NCI-H748 (cell line): ENCODE measurements at regions not wholly inside any gene's neighbourhood (a gene's known extent, or its start where the extent isn't known, plus 50 kb on each side); places are given as distances from the start of the nearest gene placed in this dataset.
"Not testable (repeated sequence)": the region's sequence is repeated elsewhere in the genome, so short reads cannot be mapped to it uniquely, and the experiment has no call there.

ENCODE experiments used
- DNase-seq: peaks from one replicate; lab custom pipeline; 2025; ENCODE audit not compliant: unreplicated experiment; lab: John Stamatoyannopoulos, UW

DNA sequence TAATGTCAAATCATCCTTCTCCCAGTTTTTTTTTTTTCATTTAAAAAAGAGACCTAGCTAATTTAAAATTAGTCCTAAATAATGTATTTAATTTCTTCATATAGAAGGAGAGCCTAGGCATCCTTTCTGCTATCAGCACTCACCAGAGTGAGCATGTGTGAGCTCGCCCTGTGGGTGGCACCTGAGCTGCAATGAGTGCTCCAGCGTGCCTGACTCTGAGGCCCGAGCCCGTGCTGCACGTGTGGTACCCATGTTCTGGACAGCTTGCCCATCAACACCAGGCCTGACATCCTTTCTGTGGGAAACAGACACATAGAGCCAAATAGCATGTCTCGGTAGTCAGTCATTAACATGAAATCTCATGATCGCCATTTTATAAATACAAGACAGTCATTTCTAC, 381.4 kb downstream of the DTWD2 start:
- DNase-seq, result no peak

GRCh38 chr5:118605761-118606160, 382.6 kb downstream of the DTWD2 start:
- DNase-seq, result no peak

GRCh38 chr5:118604106-118604505, 384.2 kb downstream of the DTWD2 start:
- no peak for DNase-seq

DNA sequence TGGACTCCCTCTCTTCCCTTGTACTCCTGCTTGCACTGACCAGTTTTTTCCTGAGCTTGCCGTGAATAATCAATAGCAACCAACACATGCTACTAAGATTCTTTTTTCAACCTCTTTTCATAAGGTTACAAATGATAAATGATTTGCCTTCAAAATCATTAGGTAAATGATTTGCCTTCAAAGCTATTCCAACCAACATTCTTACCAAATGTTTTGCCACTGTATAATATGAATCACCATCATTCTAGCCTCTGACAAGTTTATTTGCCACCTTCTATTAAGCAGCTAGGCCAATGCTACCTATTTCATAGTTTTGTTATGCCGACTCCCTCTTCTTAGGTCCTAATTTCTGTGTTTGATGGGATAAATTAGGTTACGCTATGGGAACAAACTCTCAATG, 385.1 kb downstream of the DTWD2 start:
- no peak for DNase-seq

GRCh38 chr5:118598311-118598710, 390.0 kb downstream of the DTWD2 start:
- no peak for DNase-seq

GRCh38 chr5:118597543-118597942, 390.8 kb downstream of the DTWD2 start:
- DNase-seq, result peak; percentile 4

DNA sequence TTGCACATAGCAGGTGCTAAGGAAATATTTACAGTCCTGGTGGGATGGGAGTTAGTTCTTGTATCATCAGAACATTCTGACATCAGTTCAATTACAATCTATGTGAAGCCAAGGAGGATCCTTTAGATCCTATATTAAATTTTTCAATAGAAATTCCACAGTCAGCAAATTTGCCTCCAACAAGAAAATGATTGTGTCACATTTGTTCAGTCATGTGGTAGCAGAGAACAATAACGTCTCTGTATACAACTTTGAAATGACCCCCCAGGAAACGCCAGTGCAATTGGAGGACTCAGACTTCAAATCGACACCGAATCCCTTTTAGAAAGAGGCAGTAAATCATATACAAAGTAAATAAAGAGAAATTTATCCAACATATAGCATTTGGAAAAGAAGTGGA, 392.1 kb downstream of the DTWD2 start:
- DNase-seq, result no peak

- DNase-seq, result no peak
These were observed 395.4 kb downstream of the DTWD2 start for GRCh38 chr5:118593003-118593328.

DNA sequence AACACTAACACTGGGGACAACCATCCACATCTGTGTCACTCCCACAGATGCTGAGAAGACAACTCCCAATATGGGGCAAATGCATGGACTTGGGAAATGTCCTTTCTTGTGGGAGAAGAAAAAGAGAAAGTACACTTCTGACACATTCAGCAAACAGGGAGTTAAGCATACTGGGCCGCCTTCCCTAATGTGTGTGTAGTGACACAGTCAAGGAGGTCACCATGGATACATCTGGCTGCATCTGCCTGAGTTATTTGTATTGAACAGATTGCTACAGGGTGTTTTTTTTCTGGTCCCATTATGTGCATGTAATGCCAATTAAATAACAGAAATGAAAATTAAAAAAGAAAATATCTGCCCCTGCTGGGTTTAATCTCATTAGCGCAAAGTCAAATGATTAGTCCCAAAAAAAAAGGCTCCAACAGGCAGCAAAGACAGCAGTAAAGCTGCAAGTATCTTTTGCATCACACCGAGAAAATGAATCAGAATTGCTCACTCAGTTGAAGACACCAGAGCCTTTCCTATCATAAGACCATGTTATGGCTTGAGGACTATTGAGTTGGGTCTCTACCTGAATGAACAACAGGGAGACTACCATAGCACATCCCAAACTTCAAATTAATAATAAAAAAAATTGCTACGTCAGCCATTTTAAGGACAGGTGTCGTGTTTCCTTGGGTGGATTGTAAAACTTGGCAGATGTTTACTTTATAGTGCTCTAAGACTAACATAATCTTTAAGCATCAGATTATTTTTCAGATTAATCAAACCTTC, 395.9 kb downstream of the DTWD2 start:
- no peak for DNase-seq

- no peak for DNase-seq
These were observed 397.5 kb downstream of the DTWD2 start for GRCh38 chr5:118590806-118591205.

DNA sequence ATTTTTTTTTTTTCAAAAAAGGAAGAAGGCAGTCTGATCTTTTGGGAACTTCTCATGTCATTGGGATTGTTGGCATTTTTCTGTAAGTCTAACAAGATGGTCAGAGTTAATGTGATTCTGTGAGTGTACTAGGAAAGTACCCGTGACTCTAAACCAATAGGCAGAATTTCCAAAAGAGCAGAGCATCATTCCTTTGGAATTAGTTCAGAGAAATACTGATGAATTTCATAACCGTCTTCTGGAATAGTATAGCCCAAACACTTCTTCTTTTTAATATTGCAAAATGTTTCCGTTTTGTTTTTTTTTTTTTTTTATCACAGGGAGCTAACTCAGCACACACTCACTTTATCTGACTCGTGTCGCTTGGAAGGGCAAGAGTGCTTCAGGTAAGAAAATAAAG, 407.4 kb downstream of the DTWD2 start:
- no peak for DNase-seq

DNA sequence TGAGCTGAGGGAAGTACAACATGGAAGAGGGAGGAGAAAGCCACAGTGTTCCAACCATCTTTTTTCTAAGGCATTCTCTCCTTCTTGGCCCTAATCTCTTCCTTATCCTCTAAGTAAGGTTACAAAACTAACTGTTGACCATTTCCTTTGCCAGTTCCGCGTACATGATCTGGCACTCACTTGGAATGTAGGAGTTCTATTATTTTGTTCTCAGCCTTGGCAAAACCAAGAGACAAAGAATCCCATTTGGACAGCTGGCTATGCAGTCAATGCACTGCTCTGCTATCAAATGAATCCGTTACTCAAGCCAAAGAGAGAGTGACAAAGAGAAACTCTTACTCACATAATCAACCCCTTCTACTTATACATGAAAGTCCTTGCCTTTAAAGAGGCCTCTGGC, 410.3 kb downstream of the DTWD2 start:
- DNase-seq, result no peak

DNA sequence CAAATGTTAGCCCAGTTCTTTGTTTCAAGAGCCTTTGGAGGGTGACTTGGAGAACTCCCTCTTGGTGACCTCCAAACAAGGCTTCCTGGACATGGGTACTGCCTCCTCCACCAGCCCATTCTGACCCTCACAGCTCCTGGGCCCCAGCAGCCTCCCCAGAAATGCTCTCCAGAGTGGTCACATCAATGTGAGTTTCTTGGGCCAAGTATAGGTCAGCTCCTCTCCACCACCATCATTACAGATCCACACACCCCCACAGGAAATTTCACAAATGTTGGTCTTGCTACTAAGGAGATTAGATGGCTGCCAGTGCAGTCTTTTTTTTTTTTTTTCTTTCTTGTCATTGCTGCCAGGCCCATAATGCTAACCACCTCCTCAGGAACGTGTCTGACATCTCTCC, 410.7 kb downstream of the DTWD2 start:
- DNase-seq, result no peak

DNA sequence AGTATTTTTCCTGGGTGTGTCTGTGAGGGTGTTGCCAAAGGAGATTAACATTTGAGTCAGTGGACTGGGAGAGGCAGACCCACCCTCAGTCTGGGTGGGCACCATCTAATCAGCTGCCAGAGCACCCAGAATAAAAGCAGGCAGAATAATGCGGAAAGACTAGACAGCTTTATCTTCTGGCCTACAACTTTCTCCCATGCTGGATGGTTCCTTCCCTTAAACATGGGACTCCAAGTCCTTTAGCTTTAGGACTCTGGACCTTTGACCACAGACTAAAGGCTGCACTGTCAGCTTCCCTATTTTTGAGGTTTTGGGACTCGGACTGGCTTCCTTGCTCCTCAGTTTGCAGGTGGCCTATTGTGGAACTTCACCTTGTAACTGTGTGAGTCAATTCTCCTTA, 418.1 kb downstream of the DTWD2 start:
- DNase-seq, result not testable (repeated sequence)

DNA sequence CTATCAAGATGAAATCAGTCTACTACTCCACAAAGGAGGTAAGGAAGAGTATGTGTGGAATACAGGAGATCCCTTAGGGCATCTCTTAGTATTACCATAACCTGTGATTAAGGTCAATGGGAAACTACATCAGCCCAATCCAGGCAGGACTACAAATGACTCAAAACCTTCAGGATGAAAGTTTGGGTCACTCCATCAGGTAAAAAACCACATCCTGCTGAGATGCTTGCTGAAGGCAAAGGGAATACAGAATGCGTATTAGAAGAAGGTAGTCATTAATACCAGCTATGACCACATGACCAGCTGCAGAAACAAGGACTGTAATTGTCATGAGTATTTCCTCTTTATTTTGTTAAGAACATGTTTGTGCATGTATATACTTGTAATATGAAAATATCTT, 418.8 kb downstream of the DTWD2 start:
- DNase-seq, result not testable (repeated sequence)

- no peak for DNase-seq
These were observed 422.9 kb downstream of the DTWD2 start for GRCh38 chr5:118565335-118565971.

- DNase-seq, result peak; percentile 10
These were observed 426.4 kb downstream of the DTWD2 start for GRCh38 chr5:118561971-118562370.

DNA sequence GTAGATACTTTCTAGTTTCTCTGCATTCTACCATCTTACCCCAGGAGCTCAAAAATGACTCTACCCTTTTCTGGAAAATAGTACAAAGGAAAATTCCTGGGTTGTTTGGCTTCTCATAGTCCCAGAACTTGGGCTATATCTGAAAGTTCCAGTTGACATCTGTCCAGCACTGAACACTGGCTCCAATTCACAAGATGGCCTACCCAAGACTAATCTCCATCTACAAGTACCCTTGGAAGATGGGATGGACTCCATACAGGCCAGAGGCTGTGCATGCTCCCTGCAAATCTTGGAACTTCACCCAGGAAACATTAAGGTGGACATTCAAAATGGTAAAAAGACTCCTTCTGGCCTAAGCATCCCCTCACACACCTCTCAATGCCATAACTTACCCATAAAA, 427.1 kb downstream of the DTWD2 start:
- DNase-seq, result no peak

GRCh38 chr5:118558871-118559270, 429.5 kb downstream of the DTWD2 start:
- no peak for DNase-seq

DNA sequence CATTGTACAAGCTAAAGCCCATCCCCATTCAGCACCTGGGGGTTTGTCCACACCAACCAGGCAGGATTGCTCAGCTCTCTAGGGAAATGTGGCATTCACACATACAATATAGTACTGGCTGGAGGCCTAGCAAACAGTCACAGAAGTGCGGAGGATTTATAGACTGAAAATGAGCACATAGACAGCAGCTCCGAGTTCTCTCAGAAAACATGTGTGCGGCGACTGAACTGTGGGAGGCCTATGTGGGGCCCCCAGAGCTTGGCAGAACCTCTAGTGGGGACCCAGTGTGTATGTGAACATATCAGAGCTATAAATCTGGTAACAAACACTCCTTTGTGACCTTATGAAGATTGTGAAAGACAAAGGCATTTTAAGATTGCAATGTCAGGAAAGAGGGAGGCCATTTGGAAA, 431.1 kb downstream of the DTWD2 start:
- DNase-seq, result no peak

DNA sequence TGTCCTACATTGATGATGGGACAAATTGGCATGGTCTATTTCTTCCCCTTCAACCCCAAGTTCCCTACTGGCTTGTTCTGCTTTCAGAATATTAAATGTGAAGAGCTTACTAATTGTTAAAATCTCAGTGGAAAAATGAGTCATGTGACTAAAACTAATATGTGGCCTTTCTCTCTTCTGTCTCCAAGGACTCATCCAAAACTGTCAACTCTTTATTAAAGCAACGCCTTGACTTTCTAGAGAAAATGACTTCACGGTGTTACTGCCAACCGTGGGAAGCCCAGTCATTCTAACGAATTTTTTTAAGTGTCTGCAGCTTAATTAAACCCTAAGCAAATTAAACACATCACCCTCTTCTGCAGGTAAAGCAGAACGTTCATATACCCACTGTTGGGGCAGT, 431.6 kb downstream of the DTWD2 start:
- no peak for DNase-seq

DNA sequence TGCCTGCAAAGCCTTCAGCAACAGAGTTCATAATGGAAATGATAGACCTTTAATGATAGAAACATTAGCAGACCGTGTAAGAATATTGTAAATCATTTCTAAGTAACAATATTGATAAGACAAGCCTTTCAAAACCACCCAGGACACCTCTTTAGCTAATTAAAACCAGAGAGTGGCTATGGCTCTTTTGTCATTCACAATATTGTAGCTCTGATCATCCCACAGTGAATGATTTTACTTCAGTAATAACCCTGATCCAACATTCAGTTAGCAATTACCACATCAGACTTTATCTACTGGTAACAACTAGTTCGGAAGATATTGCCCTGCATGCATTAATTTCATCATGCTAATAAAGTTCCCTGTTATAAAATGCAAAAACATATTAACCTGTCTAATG, 432.6 kb downstream of the DTWD2 start:
- no peak for DNase-seq

- DNase-seq, result no peak
These were observed 433.4 kb downstream of the DTWD2 start for GRCh38 chr5:118554981-118555380.
